Peyer's patch (tissue), 4 donors: ENCODE measurements at regions not wholly inside any gene's neighbourhood (a gene's known extent, or its start where the extent isn't known, plus 50 kb on each side); places are given as distances from the start of the nearest gene placed in this dataset.

Experiments
- CTCF ChIP-seq, 6 experiments: fragments of 450-650 bp in 4 of 6; fragments of 200-600 bp in 2 of 6; sonication (generic) in 1 of 6; IDR thresholded peaks; one replicate each; pipeline ENCODE4 v1.5.1; 2017 to 2019; ENCODE audit warnings: antibody characterized with exemption in 6 of 6, mild to moderate bottlenecking in 3 of 6, moderate library complexity in 1 of 6
- POLR2A ChIP-seq, 2 donors: fragments of 450-650 bp; IDR thresholded peaks; one replicate each; pipeline ENCODE4 v1.5.1; 2017; ENCODE audit warnings: antibody characterized with exemption in 2 of 2, mild to moderate bottlenecking in 2 of 2, moderate library complexity in 2 of 2

DNA sequence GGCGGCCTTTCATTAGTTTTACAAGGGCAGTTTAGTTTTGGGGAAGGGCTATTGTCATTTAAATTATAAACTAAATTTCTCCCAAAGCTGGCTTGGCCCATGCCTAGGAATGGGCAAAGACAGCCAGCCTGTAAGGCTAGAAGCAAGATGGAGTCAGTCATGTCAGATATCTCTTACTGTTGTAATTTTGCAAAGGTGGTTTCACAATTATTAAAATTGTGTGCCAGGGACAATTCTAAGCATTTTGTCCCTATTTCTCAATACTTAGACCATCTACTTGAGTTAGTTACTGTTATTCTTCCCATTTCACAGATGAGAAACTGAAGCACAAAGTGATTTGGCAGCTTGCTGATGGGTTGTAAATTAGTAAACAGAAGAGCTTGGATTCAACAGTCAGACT is 467.7 kb upstream of the GOT2 start:
- TF ChIP-seq CTCF (IDR thresholded peaks at IDR 0.05) (no peak), POLR2A (IDR thresholded peaks at IDR 0.05) (no peak)
